HG02588 (cell line): ENCODE measurements at regions not wholly inside any gene's neighbourhood (a gene's known extent, or its start where the extent isn't known, plus 50 kb on each side); places are given as distances from the start of the nearest gene placed in this dataset.

ENCODE experiments used
- ATAC-seq: cut with Tn5 transposase; IDR thresholded peaks from one replicate; pipeline ENCODE4 v1.9.1; 2021; ENCODE audit warnings: mild to moderate bottlenecking, moderate library complexity; ENCODE audit not compliant: unreplicated experiment

DNA sequence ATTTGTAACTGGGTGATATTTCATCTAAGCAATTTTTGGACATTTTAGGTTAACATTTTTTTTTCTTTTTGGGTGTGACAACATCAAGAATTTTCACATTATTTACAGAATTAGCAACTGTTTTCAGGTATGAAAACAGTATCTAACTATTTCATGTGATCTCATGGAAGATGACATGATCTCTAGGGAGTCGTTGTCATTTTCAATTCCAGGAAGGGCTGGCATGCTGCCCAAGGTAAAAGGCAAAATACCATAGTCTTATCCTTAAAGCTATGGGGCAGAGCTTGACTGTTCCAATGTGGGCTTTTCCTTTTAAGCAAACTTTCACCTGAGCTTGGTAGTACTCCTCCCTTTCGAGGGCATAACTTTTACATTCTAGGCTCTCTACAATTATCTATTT lies 443.7 kb downstream of the DSEL start:
- no peak for ATAC-seq

DNA sequence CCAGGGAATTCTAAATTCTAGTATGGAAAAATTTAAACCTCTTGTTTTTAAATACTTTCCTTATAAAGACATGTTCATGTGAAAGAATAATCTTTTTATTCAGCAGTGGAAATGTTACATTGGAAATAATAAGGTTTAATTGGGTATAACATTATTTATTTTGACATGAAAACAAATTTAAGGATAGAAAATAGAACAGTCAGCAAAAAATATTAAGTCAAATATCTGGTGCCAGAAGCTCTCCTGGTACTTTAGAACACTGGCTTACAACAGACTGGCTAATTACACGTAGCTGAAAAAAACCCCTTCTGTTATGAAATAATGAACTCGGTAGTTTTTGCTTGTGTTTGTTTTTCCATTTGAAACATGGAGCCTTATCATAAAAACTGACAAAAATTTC lies 447.9 kb downstream of the DSEL start:
- ATAC-seq, result no peak

DNA sequence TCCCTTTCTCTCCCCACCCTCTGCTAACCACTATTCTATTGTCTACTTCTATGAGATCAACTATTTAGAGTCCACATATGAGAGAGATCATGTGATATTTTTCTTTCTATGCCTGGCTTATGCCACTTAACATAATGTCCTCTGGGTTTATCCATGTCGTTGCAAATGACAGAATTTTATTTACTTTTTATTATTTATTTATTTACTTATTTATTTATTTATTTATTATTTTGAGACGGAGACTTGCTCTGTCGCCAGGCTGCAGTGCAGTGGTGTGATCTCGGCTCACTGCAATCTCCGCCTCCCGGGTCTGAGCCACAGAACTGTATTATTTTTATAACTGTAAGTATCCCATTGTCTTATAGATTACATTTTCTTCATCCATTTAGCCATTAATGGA lies 443.4 kb upstream of the CDH19 start:
- ATAC-seq, result no peak

DNA sequence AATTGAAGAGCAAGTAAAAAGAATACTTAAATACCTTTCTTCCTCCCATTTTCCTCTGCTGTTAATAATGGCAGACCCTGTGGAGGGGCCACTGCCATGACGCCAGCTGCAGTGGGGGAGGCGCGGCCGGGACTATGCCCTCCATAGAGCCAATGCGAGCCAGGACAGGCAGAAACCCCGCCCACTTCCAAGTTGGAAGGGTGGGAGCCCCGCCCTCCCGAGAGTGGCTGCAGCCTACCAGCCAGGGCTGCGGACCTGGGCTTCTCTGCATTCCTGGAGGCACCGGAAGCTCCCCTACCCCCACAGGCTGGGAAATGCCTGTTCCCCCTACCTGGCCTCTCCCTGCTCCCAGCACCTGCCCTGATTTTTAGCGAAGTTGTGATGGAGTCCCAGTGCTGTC lies 439.4 kb upstream of the CDH19 start:
- no peak for ATAC-seq

DNA sequence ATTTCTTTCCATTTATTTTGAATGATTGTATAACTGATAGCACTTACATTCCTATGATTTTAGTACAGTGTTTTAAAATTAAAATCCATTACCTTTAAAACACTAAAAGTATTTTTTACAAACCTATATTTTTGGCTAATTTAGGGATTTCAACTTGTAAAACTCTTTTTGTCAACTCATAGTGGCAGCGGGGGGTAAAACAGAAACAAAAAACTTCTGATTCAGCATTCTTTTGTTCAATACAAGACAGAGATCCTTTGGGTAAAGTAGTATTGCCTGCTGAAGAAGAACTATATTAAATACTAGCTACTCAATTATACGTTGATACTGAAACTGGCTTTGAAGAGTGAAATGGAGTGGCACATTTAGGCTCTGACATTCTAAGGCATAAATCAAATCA lies 437.4 kb upstream of the CDH19 start:
- no peak for ATAC-seq

DNA sequence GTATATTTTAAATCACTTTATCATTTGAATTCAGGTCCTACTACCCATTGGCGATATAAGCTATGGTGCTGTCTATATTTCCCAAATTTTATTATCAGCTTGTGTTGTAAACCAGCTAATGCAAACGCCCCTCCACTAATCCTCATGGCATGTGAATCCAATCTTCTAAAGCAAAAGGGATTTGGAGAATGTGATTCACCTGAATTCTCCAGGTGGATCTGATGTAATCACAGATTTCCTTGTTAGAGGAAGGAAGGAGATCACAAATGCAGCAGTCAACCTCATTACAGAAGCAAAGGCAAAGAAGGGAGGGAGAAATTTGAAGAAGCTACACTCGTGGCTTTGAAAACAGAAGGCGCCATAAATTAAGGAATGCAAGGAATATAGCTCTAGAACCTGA lies 431.1 kb upstream of the CDH19 start:
- ATAC-seq, result no peak

DNA sequence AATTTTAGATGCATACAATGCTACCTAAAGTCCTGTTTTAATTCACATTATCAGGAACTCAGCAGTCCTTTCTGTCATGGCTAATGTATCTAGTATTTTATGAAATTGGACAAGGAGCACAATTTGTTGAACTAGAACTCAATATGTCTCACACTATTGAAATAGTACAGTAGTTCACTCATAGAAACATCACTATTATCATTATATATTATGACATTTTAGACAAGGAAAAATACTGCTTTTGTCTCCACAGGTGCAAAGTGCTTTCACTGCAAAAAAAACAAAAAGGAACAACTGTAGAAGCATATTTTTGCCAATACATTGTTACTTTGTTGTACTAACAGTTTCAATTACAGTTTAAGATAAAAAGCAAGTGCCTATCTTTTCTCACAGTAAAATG lies 419.2 kb upstream of the CDH19 start:
- no peak for ATAC-seq

DNA sequence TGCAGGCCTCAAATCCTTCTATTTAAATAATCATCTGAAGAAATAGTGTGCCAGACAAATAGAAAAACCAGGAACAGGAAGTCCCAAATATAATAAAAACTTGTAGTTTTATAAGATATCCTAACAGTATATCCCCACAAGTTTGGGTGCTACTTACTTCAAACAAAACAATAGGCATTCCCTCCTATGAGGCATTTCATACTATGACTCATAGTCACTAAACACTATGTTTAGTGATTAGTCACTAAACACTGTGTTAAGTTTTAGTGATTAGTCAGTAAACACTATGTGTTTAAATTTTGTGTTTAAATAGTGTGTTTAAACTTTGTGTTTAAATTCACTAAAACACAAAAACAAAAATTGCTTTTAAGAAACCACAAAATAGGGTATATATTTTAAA lies 407.0 kb upstream of the CDH19 start:
- no peak for ATAC-seq

DNA sequence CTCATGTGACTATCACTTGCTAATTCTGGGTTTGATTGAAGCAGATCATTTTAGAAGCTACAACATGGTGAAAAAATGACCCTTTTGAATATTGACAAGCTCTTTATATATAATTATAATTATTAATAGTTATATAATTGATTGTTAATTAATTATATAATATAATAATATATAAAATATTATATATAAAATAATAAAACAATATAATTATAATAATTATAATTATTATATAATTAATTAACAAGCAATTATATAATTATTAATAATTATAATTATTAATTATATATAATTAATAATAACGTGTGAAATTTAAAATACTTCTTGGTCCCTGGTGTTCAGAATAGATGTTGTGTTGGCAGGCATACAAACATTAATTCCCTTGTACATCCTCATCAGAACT lies 404.1 kb upstream of the CDH19 start:
- ATAC-seq, result no peak

DNA sequence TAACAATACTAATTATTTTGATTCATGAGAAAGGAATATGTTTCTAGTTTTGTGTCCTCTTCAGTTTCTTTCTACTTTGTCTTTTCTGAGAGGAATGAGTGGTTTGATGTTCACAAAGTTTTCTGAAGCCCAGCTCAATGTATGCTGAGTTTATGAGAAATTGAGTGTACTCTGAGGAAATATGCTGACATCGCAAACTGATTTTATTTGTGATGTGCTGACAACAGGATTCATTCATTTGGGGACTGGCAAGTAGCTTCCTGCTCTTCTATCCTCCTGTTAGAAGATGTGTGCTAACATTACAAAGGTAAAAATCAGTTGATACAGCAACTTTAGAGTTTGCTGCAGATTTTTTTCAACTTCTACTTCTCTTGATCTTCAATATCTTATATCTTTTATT lies 403.2 kb upstream of the CDH19 start:
- no peak for ATAC-seq

DNA sequence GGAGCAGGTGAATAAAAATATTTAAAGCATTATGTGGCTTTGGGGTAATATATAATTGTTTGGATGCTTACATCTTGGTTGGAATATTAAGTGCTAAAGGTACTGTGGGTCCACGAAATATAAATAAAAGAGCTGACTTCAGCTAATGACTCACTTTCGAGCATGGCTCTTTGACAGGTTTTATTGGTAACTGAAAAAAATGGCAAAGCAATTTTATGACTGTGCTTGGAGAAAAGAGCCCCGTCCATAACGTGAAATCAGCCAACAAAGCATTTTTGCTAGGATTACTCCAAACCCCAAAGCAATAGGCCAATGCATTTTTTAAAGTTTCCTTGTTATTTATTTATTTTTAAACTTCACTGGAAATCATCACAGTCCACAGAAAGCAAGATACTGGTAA lies 397.2 kb upstream of the CDH19 start:
- no peak for ATAC-seq

DNA sequence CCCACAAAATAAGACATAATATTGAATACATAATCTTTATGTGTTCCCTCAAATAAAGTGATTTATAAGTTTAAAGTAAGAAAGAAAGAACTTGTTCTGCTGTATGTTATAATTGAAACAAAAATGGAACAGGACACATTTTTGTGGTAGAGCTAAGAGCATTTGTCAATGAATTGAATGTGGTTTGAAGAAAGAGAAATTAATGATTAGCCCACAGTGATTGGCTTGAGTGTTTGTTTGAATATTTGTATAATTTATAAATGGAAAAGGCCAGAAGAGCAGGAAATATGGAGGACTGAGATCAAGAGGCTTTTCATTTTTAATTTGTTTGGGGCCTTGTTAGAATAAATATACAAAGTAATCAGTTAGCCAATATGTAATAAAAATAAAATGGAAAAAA lies 395.1 kb upstream of the CDH19 start:
- ATAC-seq, result no peak

DNA sequence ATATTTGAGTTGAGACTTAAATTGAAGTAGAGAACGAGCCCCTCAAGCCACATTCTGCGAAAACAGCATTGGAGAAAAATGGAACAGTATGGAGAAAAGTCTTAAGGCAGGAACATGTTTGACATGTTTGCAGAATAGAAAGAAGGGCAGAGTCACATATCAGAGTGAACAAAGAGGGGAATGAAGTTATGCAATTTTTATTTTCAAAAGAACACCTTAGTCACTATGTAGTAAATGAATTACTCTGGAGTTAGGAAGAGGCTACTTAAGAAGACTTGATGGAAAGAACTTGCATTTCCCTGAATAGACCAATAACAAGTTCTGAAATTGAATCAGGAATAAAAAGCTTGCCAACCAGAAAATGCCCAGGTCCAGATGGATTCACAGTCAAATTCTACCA lies 391.4 kb upstream of the CDH19 start:
- no peak for ATAC-seq

DNA sequence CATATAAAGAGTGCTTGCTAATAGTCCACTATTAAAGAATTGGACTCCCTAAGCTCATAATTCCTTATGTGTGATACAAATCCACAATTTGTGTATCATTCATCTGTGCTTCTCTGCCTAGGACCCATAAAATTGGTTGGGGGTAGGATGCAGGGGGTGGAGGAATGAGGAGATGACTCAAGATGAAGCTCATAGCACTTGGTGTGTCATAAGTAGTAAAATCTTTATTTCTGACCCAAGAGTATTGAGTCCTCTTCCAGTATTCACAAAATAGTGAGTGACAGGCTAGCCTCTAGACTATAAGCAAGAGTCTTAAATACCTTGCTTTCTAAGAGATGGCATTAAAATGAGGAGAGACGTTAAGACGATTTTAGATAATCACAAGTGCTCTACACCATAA lies 390.9 kb upstream of the CDH19 start:
- no peak for ATAC-seq

DNA sequence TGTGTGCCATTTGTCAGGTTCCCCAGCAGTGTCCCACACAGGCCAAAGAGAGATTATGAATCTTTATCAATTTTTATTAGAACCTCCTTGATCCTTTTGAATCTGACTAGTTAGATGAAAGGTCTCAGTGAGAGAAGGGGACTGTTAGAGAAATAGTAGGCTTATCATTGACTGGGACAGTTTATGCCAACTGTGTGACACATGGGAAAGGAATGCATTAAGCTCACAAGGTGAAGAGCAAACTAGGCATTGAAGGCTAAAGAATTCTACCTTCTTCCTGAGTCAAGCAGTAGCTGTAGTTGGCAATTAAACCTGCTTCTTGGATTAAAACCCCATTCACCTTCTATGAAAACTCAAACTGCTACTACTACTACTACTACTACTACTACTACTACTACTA lies 389.6 kb upstream of the CDH19 start:
- ATAC-seq, result no peak

DNA sequence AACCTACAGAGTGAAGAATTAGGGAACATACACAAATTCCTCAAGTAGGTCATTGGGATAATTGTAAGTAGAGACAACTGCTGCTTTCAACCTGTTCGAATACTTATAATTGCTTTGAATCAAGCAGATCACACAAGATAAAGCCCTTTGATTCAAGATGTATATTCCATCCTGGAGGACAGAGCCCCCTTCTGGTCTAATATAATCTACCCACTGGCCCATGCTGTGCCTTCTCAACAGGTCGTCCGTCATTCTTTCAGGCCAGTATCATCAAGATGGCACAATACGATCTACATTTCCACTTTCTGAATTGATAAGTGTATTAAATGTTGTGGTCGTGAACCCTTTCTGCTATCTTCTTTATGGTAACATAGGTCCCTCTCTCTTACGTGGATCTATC lies 387.0 kb upstream of the CDH19 start:
- no peak for ATAC-seq

DNA sequence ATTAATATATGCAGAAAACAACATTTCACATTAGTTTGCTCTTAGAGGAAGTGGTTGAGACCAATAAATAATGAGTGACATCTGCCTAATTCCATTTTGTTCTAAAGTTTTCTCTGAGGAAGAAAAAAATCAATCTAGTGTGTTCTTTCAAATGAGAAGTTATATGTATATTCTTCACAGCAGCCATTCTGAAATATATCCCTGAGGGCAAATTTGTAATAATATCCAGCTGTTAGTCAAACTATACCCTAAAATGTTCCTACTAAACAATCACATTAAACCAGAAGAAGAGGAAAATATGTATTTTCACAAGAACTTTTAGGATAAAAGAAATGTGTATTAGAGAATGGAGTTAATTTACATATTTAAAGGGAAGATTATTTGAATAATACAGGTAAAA lies 375.1 kb upstream of the CDH19 start:
- ATAC-seq, result no peak

DNA sequence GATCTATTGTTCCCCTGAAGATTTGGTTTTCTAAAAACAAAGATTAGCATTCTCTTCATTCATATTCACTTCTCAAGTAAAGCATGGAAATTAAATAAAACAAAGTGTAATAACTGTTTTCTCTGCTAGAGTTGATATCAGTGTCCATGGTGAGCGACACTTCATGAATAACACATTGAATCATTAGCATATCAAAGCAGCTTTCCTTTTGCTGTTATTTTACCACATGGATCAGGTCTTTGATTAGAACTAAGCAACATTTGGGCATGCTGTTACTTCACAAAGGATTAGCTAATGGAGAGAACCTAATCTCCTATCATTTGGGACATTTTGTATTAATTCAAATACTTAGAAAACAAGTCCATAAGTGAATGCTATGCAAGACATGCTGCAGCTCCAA lies 368.8 kb upstream of the CDH19 start:
- no peak for ATAC-seq

DNA sequence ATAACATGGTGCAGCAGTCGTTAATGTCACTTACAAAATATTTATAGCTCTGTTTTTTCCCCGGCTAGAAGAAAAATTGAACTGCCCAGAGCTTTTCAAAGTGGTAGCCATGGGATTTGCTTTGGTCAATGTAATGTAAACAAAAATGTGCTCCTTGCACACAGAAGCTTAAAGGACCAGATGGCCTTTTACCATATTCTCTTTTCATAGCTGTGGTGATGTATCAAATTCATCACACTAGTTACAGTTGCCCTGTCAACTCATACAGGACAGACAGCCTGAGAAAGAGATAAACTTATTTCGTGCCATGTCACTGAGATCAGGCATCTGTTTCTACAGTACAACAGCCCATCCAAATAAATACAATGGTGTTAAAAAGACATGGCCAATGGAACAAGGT lies 368.1 kb upstream of the CDH19 start:
- ATAC-seq, result no peak

DNA sequence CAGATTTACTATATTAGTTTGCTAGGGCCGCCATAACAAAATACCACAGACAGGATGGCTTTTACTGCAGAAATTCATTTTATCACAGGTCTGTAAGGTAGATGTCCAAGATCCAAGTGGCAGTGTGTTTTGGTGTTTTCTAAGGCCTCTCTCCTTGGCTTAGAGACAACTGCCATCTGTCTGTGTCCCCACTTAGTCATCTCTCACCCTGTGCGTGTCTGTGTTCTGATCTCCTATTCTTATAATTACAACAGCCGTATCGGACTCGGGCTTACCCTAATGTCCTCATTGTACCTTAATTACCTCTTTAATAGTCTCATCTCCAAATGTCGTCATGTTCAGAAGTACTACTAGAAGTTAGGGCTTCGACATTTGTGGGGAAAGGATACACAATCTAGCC lies 362.3 kb upstream of the CDH19 start:
- ATAC-seq, result no peak

DNA sequence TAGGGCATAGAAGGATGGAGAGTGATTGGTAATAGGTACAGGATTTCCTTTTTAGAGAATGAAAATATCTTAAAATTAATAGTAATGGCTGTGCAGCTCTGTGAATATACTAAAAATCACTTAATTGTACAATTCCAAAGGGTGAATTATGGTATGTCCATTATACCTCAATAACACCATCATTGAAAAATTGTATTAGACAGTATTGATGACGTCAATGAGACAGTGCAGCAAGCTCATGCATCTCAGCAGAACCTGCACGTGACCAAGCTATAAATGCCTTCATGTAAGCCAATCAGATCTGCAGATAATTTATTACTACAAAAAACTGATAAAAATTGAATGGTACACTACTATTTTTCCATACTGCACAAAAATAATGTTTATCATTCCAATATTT lies 354.4 kb upstream of the CDH19 start:
- ATAC-seq, result no peak

DNA sequence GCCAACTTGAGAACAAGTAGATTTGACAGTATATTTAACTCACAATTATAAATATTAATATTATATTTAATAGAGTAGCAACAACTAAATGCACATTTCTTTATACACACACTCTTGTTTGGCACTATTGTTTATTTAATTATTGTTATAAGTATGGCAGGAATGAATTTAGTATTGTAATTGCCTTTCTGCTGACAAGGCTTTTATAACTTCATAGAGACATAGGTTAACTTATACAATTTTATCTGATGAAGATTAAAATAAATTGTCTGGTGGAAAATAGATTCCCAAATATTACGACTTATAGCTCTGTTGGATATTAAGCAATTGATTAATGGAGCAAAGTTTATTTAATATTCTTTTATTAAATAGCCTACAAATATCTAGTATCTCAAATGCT lies 347.9 kb upstream of the CDH19 start:
- ATAC-seq, result no peak

DNA sequence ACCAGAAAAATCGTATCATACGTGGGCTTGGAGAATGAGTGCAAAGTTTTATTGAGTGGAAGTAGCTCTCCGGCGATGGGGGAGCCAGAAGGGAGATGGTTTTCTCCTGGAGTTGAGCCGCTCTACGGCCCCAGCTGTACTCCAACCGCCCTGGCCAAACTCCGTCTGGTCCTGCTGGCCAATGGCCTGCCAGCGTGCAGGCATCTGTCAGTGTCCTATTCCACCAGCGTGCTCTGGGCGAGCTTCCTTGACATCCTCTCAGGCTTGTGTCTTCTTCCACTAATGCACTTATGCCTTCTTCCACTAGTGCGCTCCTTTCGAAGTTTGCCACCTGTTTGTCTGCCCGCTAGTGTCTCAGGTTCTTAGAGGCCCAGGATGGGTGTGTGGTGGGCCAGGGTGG lies 345.5 kb upstream of the CDH19 start:
- no peak for ATAC-seq

DNA sequence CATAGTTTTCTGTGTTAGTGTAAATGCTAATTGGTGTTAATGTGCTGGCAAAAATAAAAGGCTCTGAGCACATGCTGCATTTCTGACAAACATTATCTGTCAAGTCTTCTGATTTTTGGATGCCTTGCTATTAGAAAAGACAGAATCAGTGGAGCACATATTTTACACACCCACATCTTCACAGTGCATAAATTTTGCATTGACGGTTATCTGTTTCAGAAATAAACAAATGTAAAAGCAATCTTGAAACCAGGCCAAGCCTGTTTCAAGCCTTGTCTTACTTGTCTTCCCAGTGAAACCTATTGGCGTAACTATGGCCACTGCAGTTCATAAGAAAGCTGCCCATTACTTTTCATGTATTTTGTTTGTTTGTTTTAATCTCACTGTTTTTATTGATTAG lies 333.7 kb upstream of the CDH19 start:
- ATAC-seq, result no peak
